ENCODE measurements at regions not wholly inside any gene's neighbourhood (a gene's known extent, or its start where the extent isn't known, plus 50 kb on each side); places are given as distances from the start of the nearest gene placed in this dataset.

- DNase-seq = no peak
Observed at GRCh38 chr16:47753659-47754058, 292.5 kb downstream of the PHKB start.

All from CD4-positive, alpha-beta T cell treated with Interleukin-17A for 1 hour (primary cell).